Stimulated activated CD4-positive, alpha-beta T cell treated with anti-CD3 and anti-CD28 coated beads, Interleukin-4, amount 100 ng/mL, for 24 hours (primary cell): ENCODE measurements at regions not wholly inside any gene's neighbourhood (a gene's known extent, or its start where the extent isn't known, plus 50 kb on each side); places are given as distances from the start of the nearest gene placed in this dataset.
"Not testable (repeated sequence)": the region's sequence is repeated elsewhere in the genome, so short reads cannot be mapped to it uniquely, and the experiment has no call there.

ENCODE experiments used
- DNase-seq: peaks from one replicate; pipeline ENCODE4 v3.0.0-alpha.2; 2020

GRCh38 chr10:36538953-36539586, 586.3 kb upstream of the ANKRD30A start:
- DNase-seq, result no peak

GRCh38 chr10:36534471-36535002, 590.9 kb upstream of the ANKRD30A start:
- no peak for DNase-seq

- DNase-seq, result no peak
Measured at GRCh38 chr10:36533861-36534260, 591.5 kb upstream of the ANKRD30A start.

GRCh38 chr10:36533316-36533715, 592.1 kb upstream of the ANKRD30A start:
- DNase-seq, result no peak

GRCh38 chr10:36531621-36532020, 593.8 kb upstream of the ANKRD30A start:
- no peak for DNase-seq

GRCh38 chr10:36526033-36526432, 599.4 kb upstream of the ANKRD30A start:
- DNase-seq, result no peak

- DNase-seq, result not testable (repeated sequence)
Measured at GRCh38 chr10:36524126-36524525, 601.3 kb upstream of the ANKRD30A start.

- DNase-seq, result no peak
Measured at GRCh38 chr10:36519909-36520308, 605.5 kb upstream of the ANKRD30A start.

- no peak for DNase-seq
Measured at GRCh38 chr10:36516281-36516680, 609.1 kb upstream of the ANKRD30A start.

GRCh38 chr10:36515319-36515718, 610.1 kb upstream of the ANKRD30A start:
- DNase-seq, result no peak

GRCh38 chr10:36507715-36508114, 617.7 kb upstream of the ANKRD30A start:
- DNase-seq, result no peak

- no peak for DNase-seq
Measured at GRCh38 chr10:36506697-36507496, 618.5 kb upstream of the ANKRD30A start.

- DNase-seq, result no peak
Measured at GRCh38 chr10:36506261-36506660, 619.1 kb upstream of the ANKRD30A start.

- DNase-seq, result no peak
Measured at GRCh38 chr10:36504758-36505157, 620.6 kb upstream of the ANKRD30A start.

- no peak for DNase-seq
Measured at GRCh38 chr10:36500266-36500665, 625.1 kb upstream of the ANKRD30A start.

GRCh38 chr10:36499693-36500092, 625.7 kb upstream of the ANKRD30A start:
- DNase-seq, result no peak

- no peak for DNase-seq
Measured at GRCh38 chr10:36496758-36497157, 628.6 kb upstream of the ANKRD30A start.

GRCh38 chr10:36494371-36494770, 631.0 kb upstream of the ANKRD30A start:
- DNase-seq, result no peak

GRCh38 chr10:36493516-36493880, 631.9 kb upstream of the ANKRD30A start:
- DNase-seq, result no peak

GRCh38 chr10:36492590-36493515, 632.5 kb upstream of the ANKRD30A start:
- no peak for DNase-seq

GRCh38 chr10:36491926-36492325, 633.5 kb upstream of the ANKRD30A start:
- DNase-seq, result no peak

- DNase-seq, result no peak
Measured at GRCh38 chr10:36489611-36490228, 635.7 kb upstream of the ANKRD30A start.

GRCh38 chr10:36489181-36489580, 636.2 kb upstream of the ANKRD30A start:
- DNase-seq, result no peak
